22Rv1 (cell line): ENCODE measurements at regions not wholly inside any gene's neighbourhood (a gene's known extent, or its start where the extent isn't known, plus 50 kb on each side); places are given as distances from the start of the nearest gene placed in this dataset.
"Not testable (repeated sequence)": the region's sequence is repeated elsewhere in the genome, so short reads cannot be mapped to it uniquely, and the experiment has no call there.

Source experiments
- H3K27ac ChIP-seq: fragments of 450-650 bp; 2 replicates; pipeline ENCODE4 v1.5.1; 2017
- ZFX ChIP-seq: fragments of 450-650 bp; IDR thresholded peaks from 2 replicates; pipeline ENCODE4 v1.6.1; 2017; ENCODE audit warnings: antibody characterized with exemption, borderline replicate concordance
- TF ChIP-seq, protein P1 (sequence below): fragments of 450-650 bp; IDR thresholded peaks from 2 replicates; pipeline ENCODE4 v1.5.1; 2017; ENCODE audit warnings: mild to moderate bottlenecking

DNA sequence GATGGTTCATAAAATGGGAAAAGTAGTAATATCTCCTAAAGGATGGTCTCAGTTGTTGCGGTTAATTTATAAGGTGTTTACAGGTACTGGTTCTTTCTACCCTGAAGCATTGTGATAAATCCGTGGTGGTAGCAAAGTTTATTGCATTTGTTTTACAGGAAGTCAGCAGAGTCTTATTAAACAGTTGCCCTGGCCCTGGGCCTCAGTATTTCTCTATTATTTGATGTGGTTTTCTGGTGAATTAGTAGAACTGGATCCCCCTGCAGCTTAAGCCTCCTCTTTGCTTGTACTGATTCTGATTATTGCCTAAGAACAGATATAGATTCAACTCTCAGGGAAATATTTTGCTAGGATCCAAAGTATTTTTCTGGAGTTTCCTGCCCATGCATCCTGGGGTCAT, 76.4 kb upstream of the CD55 start:
- no peak for TF ChIP-seq ZFX
- TF ChIP-seq, protein P1, sequence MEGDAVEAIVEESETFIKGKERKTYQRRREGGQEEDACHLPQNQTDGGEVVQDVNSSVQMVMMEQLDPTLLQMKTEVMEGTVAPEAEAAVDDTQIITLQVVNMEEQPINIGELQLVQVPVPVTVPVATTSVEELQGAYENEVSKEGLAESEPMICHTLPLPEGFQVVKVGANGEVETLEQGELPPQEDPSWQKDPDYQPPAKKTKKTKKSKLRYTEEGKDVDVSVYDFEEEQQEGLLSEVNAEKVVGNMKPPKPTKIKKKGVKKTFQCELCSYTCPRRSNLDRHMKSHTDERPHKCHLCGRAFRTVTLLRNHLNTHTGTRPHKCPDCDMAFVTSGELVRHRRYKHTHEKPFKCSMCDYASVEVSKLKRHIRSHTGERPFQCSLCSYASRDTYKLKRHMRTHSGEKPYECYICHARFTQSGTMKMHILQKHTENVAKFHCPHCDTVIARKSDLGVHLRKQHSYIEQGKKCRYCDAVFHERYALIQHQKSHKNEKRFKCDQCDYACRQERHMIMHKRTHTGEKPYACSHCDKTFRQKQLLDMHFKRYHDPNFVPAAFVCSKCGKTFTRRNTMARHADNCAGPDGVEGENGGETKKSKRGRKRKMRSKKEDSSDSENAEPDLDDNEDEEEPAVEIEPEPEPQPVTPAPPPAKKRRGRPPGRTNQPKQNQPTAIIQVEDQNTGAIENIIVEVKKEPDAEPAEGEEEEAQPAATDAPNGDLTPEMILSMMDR = no peak
- no peak overlapping the region for H3K27ac ChIP-seq

DNA sequence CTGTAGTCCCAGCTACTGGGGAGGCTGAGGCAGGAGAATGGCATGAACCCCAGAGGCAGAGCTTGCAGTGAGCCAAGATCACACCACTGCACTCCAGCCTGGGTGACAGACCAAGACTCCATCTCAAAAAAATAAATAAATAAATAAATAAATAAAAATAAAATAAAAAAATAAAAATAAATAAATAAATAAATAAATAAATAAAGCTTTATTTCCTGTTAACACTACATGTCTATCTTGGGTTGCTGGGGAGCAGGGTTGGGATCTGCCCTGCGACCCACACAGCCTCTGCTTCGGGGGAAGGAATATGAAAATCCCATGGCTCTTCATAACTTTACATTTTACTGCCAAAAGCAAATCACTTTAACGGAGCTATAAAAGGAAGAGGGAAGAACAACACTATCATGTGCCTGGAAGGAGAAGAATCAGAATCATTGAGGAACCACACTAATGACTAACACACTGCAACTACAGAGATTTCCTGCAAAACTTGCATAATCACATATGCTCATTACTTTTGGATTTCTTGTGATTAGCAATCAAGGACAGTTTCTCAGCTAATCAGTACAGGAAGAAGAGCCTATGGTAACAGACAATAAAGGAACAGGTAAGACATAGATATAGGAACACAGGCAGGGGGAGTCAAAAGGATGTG, 72.8 kb upstream of the CD55 start:
- TF ChIP-seq ZFX = no peak
- TF ChIP-seq, protein P1 = no peak

DNA sequence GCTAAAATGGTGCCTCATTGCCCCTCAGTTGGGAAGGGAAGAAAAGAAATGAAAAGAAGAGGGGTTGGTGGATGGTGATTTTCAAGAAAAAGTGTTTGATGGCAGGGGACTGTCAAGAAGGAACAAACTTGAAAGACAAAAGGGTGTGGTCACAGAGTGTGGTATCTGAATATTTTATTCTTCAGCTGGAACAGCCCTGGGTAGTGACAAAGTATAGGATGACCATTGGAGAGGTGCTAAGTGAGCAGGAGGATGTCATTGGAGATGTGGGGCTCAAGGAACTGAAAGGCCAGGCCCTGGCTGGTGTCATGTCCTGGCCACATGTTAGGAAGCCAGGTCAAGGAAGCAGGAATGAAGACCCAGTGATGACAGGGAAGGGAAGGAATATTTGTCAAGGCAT, 71.0 kb upstream of the CD55 start:
- H3K27ac ChIP-seq = no peak overlapping the region
- TF ChIP-seq, protein P1 = no peak
- TF ChIP-seq ZFX = no peak

More for the DNA sequence above, 72.8 kb upstream of the CD55 start:
- H3K27ac ChIP-seq = no peak overlapping the region

DNA sequence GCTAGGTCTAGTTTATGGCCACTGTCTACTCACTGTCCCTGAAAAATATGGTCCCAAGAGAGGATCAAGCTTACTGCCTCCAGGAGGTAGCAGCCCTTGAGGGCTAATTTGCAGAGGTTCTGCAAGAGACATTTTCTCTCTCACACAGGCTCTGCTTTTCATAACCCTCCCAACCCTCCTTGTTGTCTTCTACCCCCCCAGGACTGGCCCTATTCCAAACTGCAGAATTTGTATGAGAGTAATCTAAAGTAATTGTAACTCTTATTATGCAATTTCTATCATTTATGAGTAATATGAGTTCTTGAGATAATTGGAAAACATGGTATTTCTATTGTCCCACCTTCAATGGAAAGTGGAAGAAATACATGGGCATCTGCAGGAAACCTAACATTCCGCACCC, 70.4 kb upstream of the CD55 start:
- no peak for TF ChIP-seq ZFX
- TF ChIP-seq, protein P1 = no peak
- H3K27ac ChIP-seq = no peak overlapping the region

DNA sequence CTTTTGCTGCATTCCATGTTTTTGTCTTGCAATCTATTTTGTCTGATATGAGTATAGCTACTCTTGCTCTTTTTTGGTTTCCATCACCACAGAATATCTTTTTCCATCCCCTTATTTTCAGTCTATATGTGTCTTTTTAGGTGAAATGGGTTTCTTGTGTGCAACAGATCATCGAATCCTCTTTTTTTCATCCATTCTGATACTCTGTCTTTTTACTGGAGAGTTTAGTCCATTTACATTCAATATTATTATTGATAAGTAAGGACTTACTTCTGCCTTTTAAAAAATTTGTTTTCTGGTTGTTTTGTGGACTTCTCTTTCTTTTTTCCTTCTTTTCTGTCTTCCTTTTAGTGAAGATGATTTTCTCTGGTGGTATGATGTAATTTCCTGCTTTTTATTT, 64.6 kb upstream of the CD55 start:
- TF ChIP-seq, protein P1 = no peak
- TF ChIP-seq ZFX = no peak
- H3K27ac ChIP-seq = no peak overlapping the region

DNA sequence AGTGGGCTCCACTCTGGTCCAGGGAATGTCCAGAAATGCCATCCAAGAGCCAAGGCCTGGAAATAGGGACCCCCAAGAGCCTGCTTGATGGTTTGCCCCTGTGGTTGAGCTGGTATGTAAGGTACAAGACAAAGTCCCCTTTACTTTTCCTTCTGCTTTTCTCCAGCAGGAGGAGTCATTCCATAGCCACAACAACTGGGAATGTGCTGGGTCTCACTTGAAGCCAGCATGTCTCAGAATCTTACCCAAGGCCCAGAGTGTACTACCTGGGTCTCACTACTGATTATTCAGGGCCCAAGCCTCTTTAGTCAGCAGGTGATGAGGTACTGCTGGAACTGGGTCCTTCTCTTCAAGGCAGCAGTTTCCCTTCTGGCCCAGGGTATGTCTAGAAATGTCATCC, 62.1 kb upstream of the CD55 start:
- no peak for TF ChIP-seq ZFX
- TF ChIP-seq, protein P1 = peak; percentile 50
- no peak overlapping the region for H3K27ac ChIP-seq

DNA sequence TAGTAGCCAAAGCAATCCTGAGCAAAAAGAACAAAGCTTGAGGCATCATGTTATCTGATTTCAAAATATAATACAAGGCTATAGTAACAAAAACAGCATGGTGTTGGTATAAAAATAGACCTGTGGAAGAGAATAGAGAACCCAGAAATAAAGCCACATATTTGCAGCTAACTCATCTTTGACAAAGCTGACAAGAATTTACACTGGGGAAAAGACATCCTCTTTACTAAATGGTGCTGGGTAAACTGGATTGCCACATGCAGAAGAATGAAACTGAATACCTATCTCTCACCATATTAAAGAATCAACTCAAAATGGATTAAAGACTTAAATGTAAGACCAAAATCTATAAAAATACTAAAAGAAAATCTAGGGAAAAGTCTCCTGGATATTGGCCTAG, 59.5 kb upstream of the CD55 start:
- TF ChIP-seq ZFX = no peak
- TF ChIP-seq, protein P1 = no peak

DNA sequence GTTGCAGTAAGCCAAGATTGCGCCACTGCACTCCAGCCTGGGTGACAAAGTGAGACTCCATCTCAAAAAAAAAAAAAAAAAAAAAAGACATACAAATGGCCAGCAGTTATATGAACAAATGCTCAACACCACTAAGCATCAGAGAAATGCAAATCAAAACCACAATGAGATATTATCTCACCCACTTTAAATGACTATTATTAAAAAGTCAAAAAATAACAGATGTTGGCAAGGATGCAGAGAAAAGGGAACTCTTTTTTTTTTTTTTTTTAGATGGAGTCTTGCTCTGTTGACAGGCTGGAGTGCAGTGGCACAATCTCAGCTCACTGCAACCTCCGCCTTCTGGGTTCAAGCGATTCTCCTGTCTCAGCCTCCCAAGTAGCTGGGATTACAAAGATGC, 58.6 kb upstream of the CD55 start:
- not testable (repeated sequence) for H3K27ac ChIP-seq

More for the DNA sequence above, 59.5 kb upstream of the CD55 start:
- H3K27ac ChIP-seq = no peak overlapping the region
